MCF 10A (cell line): ENCODE measurements at regions not wholly inside any gene's neighbourhood (a gene's known extent, or its start where the extent isn't known, plus 50 kb on each side); places are given as distances from the start of the nearest gene placed in this dataset.

Experiments
- BruUV-seq: library from RNA; stranded (reverse); fragments of 400-500 nt; replicated peaks from 2 replicates; lab custom pipeline; 2021; lab: Mats Ljungman, UMichigan
- CTCF ChIA-PET: fragments of 300-600 bp; sonication (Branson Sonifier 250); formaldehyde crosslinking; extraction: SDS; loops from one replicate; lab custom pipeline; 2021; ENCODE audit warnings: antibody characterized with exemption, inconsistent platforms; lab: Yijun Ruan, JAX
- POLR2A ChIA-PET: fragments of 300-600, 350-650 bp; sonication (Branson Sonifier 250); formaldehyde crosslinking; extraction: SDS; loops from one replicate; lab custom pipeline; 2020; ENCODE audit warnings: antibody characterized with exemption, inconsistent platforms; lab: Yijun Ruan, JAX
- DNase-seq: peaks from one replicate; pipeline ENCODE4 v3.0.0-alpha.2; 2018; ENCODE audit not compliant: unreplicated experiment
- H3K27ac Mint-ChIP-seq: one replicate; pipeline ENCODE4 v1.8.0; 2022; ENCODE audit warnings: mild to moderate bottlenecking, low read depth, mixed read lengths; ENCODE audit not compliant: unreplicated experiment
- H3K27me3 Mint-ChIP-seq: one replicate; pipeline ENCODE4 v1.8.0; 2022; ENCODE audit warnings: mixed read lengths; ENCODE audit not compliant: insufficient read depth, unreplicated experiment
- H3K36me3 Mint-ChIP-seq: one replicate; pipeline ENCODE4 v1.8.0; 2022; ENCODE audit warnings: mild to moderate bottlenecking, moderate library complexity, mixed read lengths; ENCODE audit not compliant: insufficient read depth, unreplicated experiment
- H3K4me1 Mint-ChIP-seq: one replicate; pipeline ENCODE4 v1.8.0; 2022; ENCODE audit warnings: mixed read lengths; ENCODE audit not compliant: insufficient read depth, unreplicated experiment
- H3K4me3 Mint-ChIP-seq: one replicate; pipeline ENCODE4 v1.8.0; 2022; ENCODE audit warnings: mild to moderate bottlenecking, moderate library complexity, mixed read lengths; ENCODE audit not compliant: unreplicated experiment
- H3K9me3 Mint-ChIP-seq: one replicate; pipeline ENCODE4 v1.8.0; 2022; ENCODE audit warnings: mixed read lengths; ENCODE audit not compliant: unreplicated experiment
- CTCF ChIP-seq: fragments of 200-600 bp; IDR thresholded peaks from one replicate; pipeline ENCODE4 v1.8.0; 2022; ENCODE audit warnings: antibody characterized with exemption, mild to moderate bottlenecking; ENCODE audit not compliant: unreplicated experiment
- intact Hi-C: fragments of 100-400 bp; cut with micrococcal nuclease; formaldehyde crosslinking; loops from 2 replicates; pipeline ENCODE4 v1.14.1; 2022

GRCh38 chr5:24347158-24347557 lies 297.6 kb downstream of the CDH10 start:
- TF ChIP-seq CTCF: no peak
- H3K36me3 Mint-ChIP-seq: no peaks in the 10 kb centered on the region
- no peak overlapping the region for H3K27ac Mint-ChIP-seq
- no TSS peak for BruUV-seq
- POLR2A ChIA-PET: no interaction called here
- H3K27me3 Mint-ChIP-seq: no peaks in the 10 kb centered on the region
- CTCF ChIA-PET: no interaction called here
- no peaks in the 10 kb centered on the region for H3K9me3 Mint-ChIP-seq
- intact Hi-C loops: no loop called here
- no peaks in the 10 kb centered on the region for H3K4me1 Mint-ChIP-seq
- peak; percentile 10 for DNase-seq
- H3K4me3 Mint-ChIP-seq: no peak overlapping the region

DNA sequence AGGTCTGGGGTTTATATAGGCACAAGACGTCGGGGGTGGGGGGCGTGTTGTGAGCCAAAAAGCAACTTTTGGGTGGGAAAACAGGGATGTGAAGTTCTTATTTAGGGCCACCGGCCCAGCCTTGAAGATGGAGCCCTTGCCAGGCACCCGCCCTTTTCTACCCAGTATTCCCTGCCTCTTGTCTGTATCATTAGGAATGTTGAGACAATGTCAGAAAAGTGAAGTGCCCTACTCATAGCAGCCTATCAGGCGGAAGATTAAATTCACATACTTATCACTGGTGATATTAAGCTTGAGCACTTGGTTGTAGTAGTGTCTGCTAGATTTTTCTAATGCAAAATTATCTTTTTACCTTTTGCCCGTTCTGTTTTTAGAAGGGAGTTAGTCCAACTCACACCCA lies 293.5 kb downstream of the CDH10 start:
- Mint-ChIP-seq H3K4me1 (no peaks in the 10 kb centered on the region), H3K27me3 (no peaks in the 10 kb centered on the region), H3K9me3 (no peaks in the 10 kb centered on the region), H3K4me3 (no peak overlapping the region), H3K27ac (no peak overlapping the region), H3K36me3 (no peaks in the 10 kb centered on the region)
- ChIA-PET CTCF (no interaction called here), POLR2A (no interaction called here)
- BruUV-seq: no TSS peak
- intact Hi-C loops: no loop called here
- no peak for DNase-seq
- no peak for TF ChIP-seq CTCF

GRCh38 chr5:24353016-24353415 lies 291.8 kb downstream of the CDH10 start:
- ChIA-PET POLR2A (no interaction called here), CTCF (no interaction called here)
- no peaks in the 10 kb centered on the region for H3K9me3 Mint-ChIP-seq
- DNase-seq: no peak
- no TSS peak for BruUV-seq
- H3K36me3 Mint-ChIP-seq: no peaks in the 10 kb centered on the region
- TF ChIP-seq CTCF: no peak
- intact Hi-C loops: no loop called here
- H3K4me1 Mint-ChIP-seq: peaks cover 9% of the 10 kb centered on the region
- no peaks in the 10 kb centered on the region for H3K27me3 Mint-ChIP-seq
- H3K4me3 Mint-ChIP-seq: no peak overlapping the region
- H3K27ac Mint-ChIP-seq: no peak overlapping the region

GRCh38 chr5:24353611-24354010 lies 291.2 kb downstream of the CDH10 start:
- H3K27ac Mint-ChIP-seq: no peak overlapping the region
- BruUV-seq: no TSS peak
- H3K4me1 Mint-ChIP-seq: peaks cover 9% of the 10 kb centered on the region
- ChIA-PET CTCF (no interaction called here), POLR2A (no interaction called here)
- no peak for DNase-seq
- intact Hi-C loops: no loop called here
- no peak overlapping the region for H3K4me3 Mint-ChIP-seq
- no peaks in the 10 kb centered on the region for H3K36me3 Mint-ChIP-seq
- no peaks in the 10 kb centered on the region for H3K9me3 Mint-ChIP-seq
- no peaks in the 10 kb centered on the region for H3K27me3 Mint-ChIP-seq
- TF ChIP-seq CTCF: no peak
